EH (cell line): ENCODE measurements at regions not wholly inside any gene's neighbourhood (a gene's known extent, or its start where the extent isn't known, plus 50 kb on each side); places are given as distances from the start of the nearest gene placed in this dataset.
"Not testable (repeated sequence)": the region's sequence is repeated elsewhere in the genome, so short reads cannot be mapped to it uniquely, and the experiment has no call there.

Experiments used
- DNase-seq: peaks from one replicate; pipeline ENCODE4 v3.0.0-alpha.2; 2015; ENCODE audit warnings: low read depth

DNA sequence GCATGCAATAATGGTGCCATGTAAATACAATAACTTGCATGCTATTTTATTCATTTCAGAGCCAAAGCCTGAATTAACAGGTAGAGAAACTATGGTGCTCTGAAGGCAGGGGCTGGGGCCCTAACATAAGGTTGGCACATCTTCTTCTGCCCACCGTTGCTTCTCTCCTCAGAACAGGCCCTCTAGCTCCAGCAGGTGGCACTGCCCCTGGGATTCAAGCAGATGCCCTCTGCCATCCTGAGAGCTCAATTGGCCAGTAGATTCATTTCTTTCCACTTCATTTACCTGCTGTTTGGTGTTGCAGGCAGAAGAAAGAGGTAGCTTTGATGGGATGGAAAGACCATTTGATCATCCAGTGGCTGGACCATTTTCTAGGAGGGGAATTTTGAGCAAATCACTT is 130.5 kb downstream of the FOXB1 start:
- DNase-seq, result no peak

DNA sequence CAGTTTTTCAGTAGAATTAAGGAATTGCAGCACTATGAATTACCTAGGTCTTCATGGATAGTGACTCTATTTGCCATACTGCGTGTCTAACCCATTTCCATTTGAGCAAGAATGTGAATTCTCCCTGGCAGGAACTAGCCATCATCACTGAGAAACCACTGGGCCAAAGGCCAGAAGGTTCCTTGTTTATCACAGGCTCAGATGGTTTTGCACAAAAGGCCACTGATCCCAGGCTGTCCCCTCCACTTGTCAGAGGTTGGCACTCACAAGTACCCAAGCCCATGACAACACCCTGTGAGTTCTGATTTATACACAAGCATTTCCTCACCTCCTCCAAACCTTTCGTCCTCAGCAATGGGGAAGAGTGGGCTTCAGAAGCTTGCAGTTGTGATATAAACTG is 131.8 kb downstream of the FOXB1 start:
- no peak for DNase-seq

DNA sequence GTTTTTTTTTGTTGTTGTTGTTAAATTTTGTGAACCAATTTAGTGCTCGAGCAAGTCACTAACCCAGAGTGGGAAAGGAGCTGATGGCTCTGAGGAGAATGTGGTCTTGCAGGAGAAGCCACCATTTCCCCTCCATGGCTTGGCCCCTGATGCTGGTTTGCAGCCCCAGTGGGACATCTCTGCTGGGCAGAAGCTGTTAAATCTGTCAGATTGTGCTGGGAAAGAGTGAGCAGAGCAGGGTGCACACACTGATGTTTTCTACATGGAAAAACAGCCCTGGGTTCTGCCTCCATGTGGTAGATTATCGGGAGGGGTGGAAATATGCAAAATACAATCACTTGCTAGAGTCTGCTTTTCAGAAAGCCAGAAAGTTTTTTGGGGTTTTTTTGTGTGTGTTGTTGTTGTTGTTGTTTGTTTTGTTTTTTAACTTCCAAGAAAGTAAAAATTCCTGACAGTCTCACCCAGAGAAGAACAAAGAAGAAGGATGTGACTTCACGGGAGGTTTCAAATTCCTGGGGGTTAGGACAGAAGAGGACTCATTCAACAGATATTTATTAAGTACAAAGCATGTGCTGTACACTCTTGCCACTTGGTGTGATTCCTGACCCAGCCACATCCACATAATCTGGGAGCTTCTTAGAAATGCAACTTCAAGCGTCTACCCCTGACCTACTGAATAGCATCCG is 133.7 kb downstream of the FOXB1 start:
- DNase-seq, result peak; percentile 68

DNA sequence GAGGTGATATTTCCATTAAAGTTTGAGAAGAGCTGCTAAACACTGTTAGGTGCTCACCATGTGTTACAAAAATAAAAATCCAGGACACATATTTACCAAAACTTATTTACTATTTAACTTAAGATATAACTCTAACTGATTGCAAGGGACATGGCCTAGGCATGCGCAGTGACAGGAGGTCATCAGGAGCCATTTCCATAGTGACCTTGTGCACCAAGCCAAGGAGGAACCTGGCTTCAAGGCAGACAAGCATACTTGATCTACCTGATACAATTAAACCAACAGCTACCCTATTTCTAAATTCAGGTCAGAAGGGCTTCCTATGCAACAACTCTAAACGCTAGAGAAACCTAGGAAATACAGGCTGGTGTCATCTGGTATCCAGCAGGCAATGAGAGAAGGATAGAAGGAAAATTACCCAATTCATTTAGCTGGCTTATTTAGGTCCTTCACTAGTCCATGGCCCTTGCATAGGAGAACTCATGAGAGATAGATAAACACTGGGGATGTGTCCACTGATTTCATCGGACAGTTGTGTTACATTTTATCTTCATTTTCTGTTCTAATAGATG is 134.4 kb downstream of the FOXB1 start:
- DNase-seq, result no peak

DNA sequence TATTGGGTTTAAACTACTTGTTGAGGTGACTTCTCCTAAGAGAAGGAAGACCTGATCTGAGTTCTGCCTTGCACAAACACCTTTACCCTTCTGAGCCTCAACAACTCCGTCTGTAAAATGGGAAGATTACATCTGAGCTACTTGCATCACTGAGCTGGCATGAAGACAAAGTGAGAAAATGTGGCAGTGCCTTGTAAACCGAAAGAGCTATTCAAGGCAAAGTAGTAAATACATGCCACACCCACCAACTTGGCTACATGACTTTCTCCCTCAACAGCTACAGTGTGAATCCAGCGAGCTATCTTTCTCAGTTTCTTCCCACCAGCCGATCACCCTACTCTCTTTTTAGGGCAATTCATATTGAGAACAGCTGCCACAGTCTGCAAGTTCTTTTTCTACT is 148.3 kb downstream of the FOXB1 start:
- no peak for DNase-seq

DNA sequence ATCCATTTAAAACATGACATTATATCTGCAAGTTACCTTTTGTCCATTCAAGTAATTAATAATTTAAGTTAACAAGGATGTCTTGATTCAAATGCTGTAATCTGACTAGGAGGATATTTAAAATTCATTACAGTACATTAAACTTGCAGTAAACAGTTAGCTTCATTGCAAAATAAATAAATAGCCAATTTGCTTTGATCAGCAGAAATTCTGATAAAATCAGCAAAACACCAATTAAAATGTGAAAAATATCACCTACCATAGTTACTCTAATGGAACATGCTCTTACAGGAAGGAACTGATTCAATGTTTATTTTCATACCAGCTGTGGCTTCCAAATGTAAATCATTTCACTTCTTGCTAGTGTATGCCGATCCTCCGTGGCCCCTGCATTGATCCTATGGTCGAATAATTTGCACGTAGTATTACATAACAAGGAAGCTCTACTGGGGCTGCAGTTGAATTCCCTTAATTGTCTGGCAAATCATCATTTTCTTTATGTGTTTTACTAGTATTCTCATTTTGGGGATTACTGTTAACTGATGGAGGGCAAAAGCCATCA is 150.7 kb downstream of the FOXB1 start:
- DNase-seq, result no peak

DNA sequence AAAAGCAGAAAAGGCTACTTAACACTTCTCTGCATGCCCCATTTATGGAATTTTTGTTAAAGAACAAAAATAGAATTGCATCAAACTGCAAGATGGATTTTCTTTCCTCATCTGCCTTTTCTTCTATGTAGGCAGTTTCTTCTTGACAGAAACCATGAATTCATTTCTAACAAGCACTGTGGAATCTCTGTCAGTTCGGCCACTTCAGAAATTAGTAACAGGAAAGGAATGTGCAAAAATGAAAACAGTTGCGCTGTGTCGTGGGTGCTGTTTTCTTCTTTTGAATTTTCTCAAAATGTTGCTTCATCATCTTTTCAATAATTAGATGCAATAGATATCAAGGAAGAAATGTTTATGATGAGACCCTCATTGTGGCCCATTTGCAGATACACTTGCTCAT is 151.6 kb downstream of the FOXB1 start:
- peak; percentile 57 for DNase-seq

DNA sequence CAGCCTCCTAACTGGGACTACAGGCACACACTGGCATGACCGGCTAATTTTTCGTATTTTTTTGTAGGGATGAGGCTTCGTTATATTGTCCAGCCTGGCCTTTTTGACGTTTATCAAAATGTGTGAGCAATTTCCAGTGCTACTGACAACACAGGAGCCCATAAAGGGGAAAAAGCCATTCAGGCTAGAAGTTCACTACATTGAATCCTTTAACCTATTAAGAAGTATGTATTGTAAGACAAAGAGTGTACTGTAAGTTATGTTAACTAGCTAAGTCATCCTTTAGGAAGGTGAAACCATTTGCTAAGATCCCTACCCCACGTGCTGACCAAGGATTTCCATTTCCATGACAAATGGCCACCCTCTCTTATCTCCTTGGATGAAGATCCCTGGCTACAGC is 156.8 kb downstream of the FOXB1 start:
- no peak for DNase-seq

DNA sequence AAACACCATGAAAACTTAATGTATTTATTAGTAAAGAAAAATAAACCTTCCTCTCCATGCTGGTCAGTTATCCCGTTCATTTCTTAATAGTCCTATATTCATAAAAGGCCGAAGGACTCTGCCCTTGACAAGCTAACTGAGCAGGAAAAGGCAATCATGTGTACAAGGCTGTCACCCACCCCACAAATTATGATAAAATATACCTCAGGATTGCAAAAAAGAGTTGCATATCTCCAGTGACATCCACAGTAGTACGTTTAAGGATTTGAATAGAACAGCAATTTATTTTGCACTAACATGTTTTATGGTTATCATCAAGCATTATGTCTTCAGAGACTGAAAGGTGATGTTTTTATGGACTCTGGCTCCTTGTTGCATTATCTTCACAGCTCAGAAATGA is 157.6 kb downstream of the FOXB1 start:
- no peak for DNase-seq

DNA sequence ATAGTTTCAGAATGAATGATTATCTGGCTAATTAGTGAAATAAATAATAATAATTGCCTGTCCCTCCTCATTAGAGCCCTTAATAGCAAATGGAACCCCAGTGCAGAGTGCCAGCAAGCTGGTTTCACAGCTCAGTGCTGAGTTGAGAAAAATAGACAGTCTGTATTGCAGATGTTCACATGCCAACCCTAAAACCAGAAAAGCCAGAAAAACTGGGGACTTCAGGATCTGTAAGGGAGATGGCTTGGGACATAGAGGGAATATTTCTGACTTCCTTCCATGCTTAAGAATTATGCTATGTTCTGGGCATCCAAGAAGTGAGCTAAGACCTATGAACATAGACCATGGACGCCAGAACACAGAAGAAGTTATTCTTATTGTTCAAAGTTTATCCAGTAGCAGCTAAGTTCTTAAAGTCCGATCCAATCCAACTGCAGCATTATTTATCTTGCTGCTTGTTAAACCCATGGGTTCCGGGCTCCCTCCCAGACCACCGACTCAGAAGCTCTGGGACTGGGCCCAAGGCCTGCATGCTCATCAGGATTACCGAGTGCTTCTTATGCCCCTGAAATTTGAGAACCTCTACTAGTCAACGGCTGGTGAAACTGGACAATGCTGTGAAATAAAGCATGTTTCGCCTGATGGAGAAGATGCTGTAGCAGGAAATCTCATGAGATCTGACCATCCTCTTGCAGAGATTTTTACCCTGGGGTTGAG is 158.3 kb downstream of the FOXB1 start:
- DNase-seq, result no peak

DNA sequence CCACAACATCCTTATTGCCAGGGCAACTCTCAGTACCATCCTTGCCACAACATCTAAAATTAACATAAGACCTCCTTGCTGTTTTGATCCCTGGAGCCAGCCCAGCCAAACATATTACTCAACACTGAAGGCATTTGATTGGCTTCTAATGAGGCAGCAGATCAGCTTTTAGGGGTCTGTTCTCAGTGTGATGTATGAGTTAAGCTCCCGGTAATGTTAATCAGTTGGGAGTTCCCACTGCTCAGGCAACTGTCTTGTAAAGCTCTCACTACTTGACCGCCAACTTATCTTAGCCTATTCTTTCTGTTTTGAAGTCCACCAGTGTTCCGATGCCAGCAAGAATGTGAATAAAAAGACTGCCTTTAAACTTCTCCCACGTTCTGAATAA is 158.9 kb downstream of the FOXB1 start:
- DNase-seq, result no peak

DNA sequence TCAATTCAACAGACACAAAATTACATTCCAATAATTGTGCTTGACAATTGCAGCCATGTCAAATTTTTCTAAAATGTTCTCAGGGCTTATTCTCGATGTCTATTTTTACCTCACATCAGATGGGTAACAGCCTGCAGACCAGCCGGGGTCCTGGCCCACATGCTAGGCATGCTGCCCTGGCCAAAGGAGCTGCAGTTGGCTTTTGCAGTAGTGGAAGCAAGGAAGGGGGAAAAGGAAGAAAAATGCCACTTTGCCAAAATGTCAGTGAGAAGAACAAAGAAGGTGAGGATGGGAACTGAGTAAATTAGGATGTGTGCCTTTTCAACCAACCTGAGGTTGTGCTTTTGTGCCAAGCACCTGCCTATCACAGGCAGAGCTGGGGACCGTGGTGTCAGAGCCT is 161.0 kb downstream of the FOXB1 start:
- DNase-seq, result no peak

DNA sequence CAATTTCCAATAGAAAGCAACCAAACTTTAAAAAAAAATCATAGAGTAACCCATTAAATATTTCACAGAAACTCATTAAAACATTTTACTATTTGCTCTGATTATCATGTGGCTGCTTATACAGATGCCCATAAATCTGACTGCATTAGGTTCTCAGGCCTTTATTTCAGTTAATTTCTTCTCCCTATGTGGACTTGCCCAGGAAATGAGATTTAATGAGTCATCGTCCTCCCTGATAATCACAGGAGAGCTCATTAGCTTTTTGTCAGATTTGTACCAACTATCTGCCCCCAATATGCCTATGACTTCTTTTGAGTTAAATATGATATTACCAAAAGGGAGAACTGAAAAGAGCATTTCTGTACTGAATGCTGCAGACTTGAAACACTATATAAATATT is 168.0 kb downstream of the FOXB1 start:
- DNase-seq, result no peak

DNA sequence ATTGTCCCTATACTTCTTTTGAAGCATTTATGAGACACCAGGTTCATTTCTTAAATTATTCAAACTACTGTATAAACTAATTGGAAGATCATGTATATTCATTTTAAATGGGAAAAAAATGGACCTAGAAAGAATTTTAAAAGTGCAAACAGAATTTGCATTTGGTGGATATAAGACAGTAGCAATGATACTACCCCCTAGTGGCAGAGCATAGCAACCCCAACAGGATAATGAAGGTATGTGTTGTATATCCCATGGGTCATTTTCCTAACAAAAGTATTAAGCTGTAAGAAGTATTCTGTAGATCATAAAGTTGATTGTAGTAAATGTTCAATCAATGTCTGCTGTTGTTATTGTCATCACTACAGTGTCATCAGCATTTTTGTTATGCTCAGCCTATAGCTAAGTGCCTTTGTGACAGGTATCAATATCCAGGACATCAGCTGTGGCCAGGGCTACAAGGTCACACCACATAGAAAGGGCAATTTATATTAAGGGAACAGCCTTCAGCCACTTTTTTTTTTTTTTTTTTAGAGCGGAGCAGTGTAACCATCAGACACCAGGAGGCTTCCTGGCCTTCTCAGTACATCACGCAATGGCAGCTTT is 175.8 kb downstream of the FOXB1 start:
- peak; percentile 54 for DNase-seq

DNA sequence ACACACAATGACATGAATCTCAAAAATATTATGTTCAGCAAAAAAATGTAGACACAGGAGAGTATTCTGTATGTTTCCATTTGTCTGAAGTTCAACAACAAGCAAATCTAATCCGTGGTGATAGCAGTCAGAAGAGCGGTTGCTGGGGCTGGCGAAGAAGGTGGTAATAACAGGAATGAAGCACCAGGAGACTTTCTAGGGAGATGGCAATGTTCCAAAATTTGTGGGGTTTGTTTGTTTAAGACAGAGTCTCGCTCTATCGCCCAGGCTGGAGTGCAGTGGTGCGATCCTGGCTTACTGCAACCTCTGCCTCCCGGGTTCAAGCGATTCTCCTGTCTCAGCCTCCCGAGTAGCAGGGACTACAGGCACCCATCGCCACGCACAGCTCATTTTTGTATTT is 177.8 kb downstream of the FOXB1 start:
- not testable (repeated sequence) for DNase-seq

DNA sequence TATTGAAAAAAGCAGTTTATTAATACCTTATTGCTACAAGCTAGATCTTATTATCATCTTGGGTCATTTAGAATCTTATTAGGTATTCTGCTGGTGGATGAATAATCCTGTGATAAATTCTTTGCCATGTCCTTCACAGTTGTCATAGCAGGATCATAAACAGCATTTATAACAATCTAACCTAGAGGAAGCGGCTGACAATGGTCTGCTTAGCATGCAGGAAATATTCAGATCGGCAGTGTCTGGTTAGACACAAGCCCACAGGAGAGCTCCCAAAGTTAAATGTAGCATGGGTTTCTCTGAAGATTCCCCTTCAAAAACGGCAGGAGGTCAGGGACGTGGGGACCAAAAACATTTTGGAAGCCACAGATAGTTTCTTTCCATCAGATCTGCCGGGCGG is 179.3 kb downstream of the FOXB1 start:
- DNase-seq, result no peak

DNA sequence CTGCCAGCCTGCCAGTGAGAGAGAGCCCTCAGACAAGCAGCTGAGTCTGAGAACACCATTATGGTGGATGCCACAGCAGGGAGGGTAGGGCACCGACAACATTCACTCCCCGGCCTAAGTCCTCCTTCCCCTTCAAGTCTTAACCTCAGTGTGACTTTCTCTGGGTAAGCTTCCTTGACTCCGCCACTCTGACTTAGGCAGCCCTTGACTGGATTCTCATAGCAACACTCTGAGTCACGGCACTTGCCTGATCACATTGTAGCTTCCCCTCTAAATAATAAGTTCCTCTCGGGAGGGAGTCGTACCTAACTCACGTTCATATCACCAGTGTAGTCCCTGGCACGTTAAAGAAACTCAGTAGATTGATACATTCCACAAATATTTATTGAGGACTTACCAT is 180.5 kb downstream of the FOXB1 start:
- DNase-seq, result peak; percentile 10

DNA sequence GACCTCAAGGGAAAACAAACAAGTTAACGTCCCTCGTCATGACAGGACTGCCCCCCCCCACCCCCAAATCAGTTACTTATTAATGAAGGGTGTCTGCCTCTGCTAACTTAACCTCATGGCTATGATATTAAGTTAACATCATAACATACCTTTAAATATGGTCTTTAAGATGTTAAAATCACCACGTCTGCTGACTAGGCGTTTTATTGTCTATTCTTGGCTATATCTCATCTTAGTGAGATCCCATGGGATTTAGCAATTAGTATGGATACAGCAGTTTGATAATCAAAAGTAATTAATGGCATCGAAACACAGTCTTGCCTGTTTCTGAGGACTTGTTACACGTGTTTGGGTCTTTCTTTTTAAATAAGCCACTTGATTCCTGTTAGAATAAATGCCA is 186.9 kb downstream of the FOXB1 start:
- DNase-seq, result no peak

DNA sequence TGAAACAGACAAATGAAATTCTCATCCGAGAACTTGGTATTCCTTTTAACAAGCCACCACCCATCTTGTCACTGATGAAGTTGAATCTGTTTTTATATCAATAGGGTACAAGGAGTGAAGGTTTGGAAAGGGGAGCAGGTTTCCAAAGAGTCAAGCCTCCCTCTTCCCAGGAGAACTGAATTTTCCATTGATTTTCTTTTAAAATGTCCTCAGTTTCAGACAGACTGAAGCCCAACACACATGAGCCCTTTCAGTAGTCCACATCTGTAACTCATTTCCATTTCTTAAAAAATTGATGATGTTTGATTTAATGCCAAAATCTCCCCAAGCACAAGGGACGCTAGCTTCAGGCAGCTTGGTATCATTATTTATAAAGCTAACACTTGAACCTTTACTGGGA is 187.7 kb downstream of the FOXB1 start:
- DNase-seq, result no peak

DNA sequence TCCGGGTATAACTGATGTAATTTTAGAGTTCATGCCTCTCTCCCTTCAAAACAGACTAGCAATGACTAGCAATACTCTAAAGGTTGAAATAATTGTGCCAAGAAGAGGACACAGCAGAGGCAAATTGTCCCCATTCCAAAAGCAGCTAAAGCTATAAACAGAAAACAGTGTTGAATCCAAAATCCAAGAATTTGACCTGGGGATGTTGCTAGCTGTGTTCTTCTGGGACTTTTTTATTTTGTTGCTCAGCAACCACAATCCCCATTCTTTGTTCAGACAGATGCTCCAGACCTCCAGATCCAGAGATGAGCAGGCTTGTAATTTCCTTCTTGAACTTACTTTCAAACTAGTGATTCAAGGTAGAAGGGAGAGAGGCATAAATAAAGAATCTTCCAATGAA is 191.5 kb downstream of the FOXB1 start:
- DNase-seq, result no peak

DNA sequence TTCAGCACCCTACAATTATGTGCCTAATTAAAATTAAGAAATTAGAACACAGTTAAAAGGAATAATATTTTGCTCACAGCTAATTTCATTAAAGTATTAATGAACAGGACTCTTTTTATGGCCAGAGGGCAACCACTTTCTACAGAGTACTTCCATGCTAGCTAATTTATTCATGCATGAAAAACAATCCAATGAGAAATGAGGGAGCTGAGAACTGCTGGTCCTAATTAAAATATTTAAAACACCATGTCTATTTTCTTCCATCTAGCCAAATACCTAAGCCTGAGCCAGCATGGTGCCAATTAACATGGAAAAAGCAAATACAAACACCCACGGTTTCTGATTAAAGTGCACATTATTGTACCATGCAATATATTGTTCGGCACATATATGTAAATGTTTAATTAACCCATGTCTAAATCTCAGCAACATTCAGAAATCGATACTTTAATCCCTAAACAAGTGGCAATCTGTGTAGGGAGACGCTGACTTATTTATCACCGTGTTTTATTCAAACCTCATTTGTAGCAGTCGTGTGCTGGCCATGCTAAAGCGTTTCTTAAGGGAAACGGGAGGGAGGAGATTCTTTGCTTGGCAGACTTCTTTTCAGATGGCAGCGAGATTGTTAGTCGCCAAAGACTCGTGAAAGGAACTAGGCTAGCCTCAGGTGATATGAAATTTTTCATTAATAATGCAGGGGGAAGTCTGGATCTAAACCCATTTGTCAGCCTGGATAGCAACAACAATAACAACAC is 193.5 kb downstream of the ANXA2 start:
- no peak for DNase-seq

DNA sequence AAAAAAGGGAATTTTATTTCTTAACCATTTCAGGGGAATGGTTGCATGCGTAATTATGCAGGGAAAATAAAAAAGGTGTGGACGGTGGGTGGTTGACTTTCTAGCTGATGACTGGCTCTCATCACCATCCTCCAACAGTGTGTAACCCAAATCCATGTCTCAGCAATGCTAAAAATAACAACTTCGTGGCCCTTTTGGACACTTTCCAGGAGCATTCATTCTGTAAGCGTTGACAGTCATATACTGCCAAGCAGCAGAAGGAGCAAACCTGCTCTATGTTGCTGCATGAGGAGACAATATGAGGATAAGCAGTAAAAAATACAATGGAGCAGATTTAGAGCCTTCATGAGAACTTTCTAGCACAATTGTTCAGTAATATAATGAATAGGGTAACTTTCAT is 189.1 kb downstream of the ANXA2 start:
- DNase-seq, result peak; percentile 3
